ENCODE measurements at regions not wholly inside any gene's neighbourhood (a gene's known extent, or its start where the extent isn't known, plus 50 kb on each side); places are given as distances from the start of the nearest gene placed in this dataset.

- H3K4me1 ChIP-seq (ENCODE audit: control insufficient read depth, insufficient read depth, low read length), result peaks cover 17% of the 10 kb centered on the region
- no peak overlapping the region for H3K27ac ChIP-seq (ENCODE audit: low read depth, low read length)
- no peak for TF ChIP-seq CTCF (conservative IDR thresholded peaks at IDR 0.05)
- H3K27me3 ChIP-seq (ENCODE audit: control insufficient read depth, insufficient read depth, low read length, poor library complexity, severe bottlenecking), result no peaks in the 10 kb centered on the region
- DNase-seq, result no peak
- no peak overlapping the region for H3K4me3 Mint-ChIP-seq
- H3K36me3 ChIP-seq (ENCODE audit: control insufficient read depth, insufficient read depth, low read length), result no peaks in the 10 kb centered on the region
- H3K9me3 ChIP-seq (ENCODE audit: control insufficient read depth, low read length), result no peaks in the 10 kb centered on the region
- H3K9ac ChIP-seq (ENCODE audit: extremely low read depth, low read length, poor library complexity, severe bottlenecking), result no peak overlapping the region
- no peak overlapping the region for H3K27ac Mint-ChIP-seq
- no peak overlapping the region for H3K4me3 ChIP-seq (ENCODE audit: low read length)
- no peaks in the 10 kb centered on the region for H3K9me3 Mint-ChIP-seq
- no peaks in the 10 kb centered on the region for H3K36me3 Mint-ChIP-seq (ENCODE audit: low read depth)
- no peaks in the 10 kb centered on the region for H3K27me3 Mint-ChIP-seq (ENCODE audit: insufficient read depth)
- peaks cover 39% of the 10 kb centered on the region for H3K4me1 Mint-ChIP-seq
Observed at GRCh38 chr4:111879539-111879938, 265.7 kb upstream of the FAM241A start.

- H3K27me3 ChIP-seq (ENCODE audit: control insufficient read depth, insufficient read depth, low read length, poor library complexity, severe bottlenecking), result no peaks in the 10 kb centered on the region
- Mint-ChIP-seq H3K9me3 (no peaks in the 10 kb centered on the region), H3K4me3 (no peak overlapping the region), H3K4me1 (peaks cover 39% of the 10 kb centered on the region), H3K36me3 (ENCODE audit: low read depth) (no peaks in the 10 kb centered on the region), H3K27me3 (ENCODE audit: insufficient read depth) (no peaks in the 10 kb centered on the region), H3K27ac (peak overlapping the region; percentile 10)
- no peak for DNase-seq
- H3K9me3 ChIP-seq (ENCODE audit: control insufficient read depth, low read length), result no peaks in the 10 kb centered on the region
- no peak overlapping the region for H3K4me3 ChIP-seq (ENCODE audit: low read length)
- no peak for TF ChIP-seq CTCF (conservative IDR thresholded peaks at IDR 0.05)
- WGBS, 2 experiments (ENCODE audit: insufficient coverage in 1 of 2, insufficient read length in 1 of 2), result 79 to 82% methylated on average over 2 to 3 of the region's 4 CpGs
- H3K27ac ChIP-seq (ENCODE audit: low read depth, low read length), result no peak overlapping the region
- H3K9ac ChIP-seq (ENCODE audit: extremely low read depth, low read length, poor library complexity, severe bottlenecking), result no peak overlapping the region
- H3K4me1 ChIP-seq (ENCODE audit: control insufficient read depth, insufficient read depth, low read length), result peaks cover 22% of the 10 kb centered on the region
- no peaks in the 10 kb centered on the region for H3K36me3 ChIP-seq (ENCODE audit: control insufficient read depth, insufficient read depth, low read length)
Observed at GRCh38 chr4:111880116-111880515, 265.1 kb upstream of the FAM241A start.

GRCh38 chr4:111883557-111883999, 261.7 kb upstream of the FAM241A start:
- WGBS, 2 experiments (ENCODE audit: insufficient coverage in 1 of 2, insufficient read length in 1 of 2), result 30% methylated on average over 1 of the region's 1 CpG; no CpG with 5 or more reads in 1 of the 2 experiments
- DNase-seq, result peak; percentile 71
- Mint-ChIP-seq H3K27me3 (ENCODE audit: insufficient read depth) (peaks cover 6% of the 10 kb centered on the region), H3K4me1 (peaks cover 31% of the 10 kb centered on the region), H3K4me3 (peak overlapping the region; percentile 31), H3K36me3 (ENCODE audit: low read depth) (no peaks in the 10 kb centered on the region), H3K27ac (peak overlapping the region; percentile 83), H3K9me3 (no peaks in the 10 kb centered on the region)
- no peaks in the 10 kb centered on the region for H3K36me3 ChIP-seq (ENCODE audit: control insufficient read depth, insufficient read depth, low read length)
- no peak overlapping the region for H3K27ac ChIP-seq (ENCODE audit: low read depth, low read length)
- peak overlapping the region; percentile 48 for H3K4me3 ChIP-seq (ENCODE audit: low read length)
- H3K4me1 ChIP-seq (ENCODE audit: control insufficient read depth, insufficient read depth, low read length), result peaks cover 17% of the 10 kb centered on the region
- no peaks in the 10 kb centered on the region for H3K9me3 ChIP-seq (ENCODE audit: control insufficient read depth, low read length)
- no peaks in the 10 kb centered on the region for H3K27me3 ChIP-seq (ENCODE audit: control insufficient read depth, insufficient read depth, low read length, poor library complexity, severe bottlenecking)
- no peak overlapping the region for H3K9ac ChIP-seq (ENCODE audit: extremely low read depth, low read length, poor library complexity, severe bottlenecking)
- TF ChIP-seq CTCF (conservative IDR thresholded peaks at IDR 0.05), result no peak
